Stimulated activated CD8-positive, alpha-beta memory T cell treated with anti-CD3 and anti-CD28 coated beads, Interleukin-7, amount 100 ng/mL, for 24 hours (primary cell): ENCODE measurements at regions not wholly inside any gene's neighbourhood (a gene's known extent, or its start where the extent isn't known, plus 50 kb on each side); places are given as distances from the start of the nearest gene placed in this dataset.

ENCODE experiments used
- DNase-seq: peaks from one replicate; pipeline ENCODE4 v3.0.0-alpha.2; 2020; ENCODE audit warnings: low read depth

DNA sequence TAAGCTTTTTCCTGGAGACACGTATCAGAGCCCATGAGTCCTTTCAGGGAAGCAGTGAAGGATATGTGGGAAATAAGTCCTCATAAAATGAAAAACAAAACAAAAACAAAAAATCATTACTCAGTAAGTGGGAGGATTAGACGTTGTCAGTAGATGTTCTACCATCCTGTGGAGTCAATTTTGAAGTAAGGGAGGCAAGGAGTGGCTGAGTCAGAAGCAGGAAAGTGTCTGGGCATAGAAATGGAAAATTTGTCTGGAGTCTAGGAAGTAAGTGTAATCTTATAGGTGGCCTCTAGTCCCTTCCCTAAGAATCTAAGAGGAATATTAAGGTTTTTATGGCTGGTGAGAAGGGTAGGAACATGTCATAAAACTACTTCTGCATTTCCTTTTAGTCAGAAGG, 339.8 kb upstream of the SEMA6D start:
- no peak for DNase-seq

DNA sequence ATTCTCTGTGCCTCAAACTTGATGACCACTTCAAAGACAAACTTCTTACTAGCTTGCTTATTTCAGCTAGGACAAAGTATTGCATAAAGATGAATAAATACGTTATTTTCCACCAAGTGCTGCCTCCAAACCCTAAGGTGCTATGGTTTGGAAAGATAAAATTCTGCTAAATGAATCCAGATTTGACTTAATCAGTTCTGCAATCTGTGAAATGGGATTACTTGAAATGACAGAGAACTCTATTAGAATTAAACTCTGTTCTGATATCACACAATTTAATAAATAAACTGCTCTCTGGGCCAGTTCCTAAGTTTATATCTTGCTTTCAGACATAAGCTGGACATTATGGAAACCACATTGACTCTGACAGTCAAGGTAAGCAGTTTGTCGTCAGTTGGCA, 338.8 kb upstream of the SEMA6D start:
- DNase-seq: no peak

DNA sequence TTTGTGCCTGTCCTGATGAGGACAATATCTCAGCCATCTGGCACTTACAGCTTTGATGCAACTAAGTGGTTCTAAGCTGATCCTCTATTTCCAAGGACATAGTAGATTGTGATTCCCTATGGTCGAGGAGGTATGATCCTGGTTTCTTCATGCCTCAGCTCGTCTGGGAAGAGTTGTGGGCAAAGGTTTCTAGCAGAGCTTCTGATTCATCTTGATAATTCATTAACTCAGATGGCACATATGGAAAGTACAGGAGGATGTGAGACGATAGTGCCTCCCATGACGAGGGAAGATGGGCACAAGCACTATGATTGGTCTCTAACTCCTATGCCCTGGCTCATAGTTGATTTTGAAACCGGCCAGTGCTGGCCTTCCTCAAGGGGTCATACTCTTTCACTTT, 334.2 kb upstream of the SEMA6D start:
- DNase-seq: no peak

DNA sequence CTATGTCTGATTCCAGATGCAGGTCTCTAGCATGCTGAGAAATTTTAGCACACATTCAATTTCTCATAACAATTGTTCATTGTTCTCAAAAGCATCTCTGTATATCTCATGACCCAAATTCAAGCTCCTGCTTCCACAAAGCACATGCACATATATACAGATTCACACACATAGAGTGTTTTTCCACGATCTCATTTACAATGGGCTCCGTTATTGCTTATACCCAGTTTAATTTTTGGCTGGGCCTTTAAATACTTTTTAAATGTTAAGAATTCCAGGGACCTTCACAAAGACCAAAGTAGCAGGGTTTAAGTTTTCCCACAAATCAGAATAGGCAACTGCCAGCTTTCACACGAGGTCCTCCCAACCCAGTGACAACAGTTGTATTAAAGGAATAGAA, 333.5 kb upstream of the SEMA6D start:
- DNase-seq: no peak

DNA sequence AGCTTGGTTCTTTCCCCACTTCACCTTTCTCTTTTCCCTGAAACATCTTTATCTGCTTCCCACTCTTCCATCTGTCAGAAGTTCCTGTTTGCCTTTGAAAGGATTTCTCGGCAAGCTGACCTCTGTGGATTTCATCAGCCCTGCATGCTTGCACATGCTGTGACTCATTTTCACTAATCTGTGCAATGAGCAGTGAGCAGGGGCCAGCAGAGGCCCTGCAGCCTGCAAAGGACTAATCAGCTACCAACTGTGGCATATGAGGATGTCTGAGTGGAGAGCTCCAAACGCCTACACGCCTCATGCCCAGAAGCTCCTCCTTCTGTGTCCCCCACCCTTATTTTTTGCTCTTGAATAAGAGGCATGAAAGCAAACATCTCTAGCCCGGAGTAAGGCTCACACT, 333.0 kb upstream of the SEMA6D start:
- no peak for DNase-seq

DNA sequence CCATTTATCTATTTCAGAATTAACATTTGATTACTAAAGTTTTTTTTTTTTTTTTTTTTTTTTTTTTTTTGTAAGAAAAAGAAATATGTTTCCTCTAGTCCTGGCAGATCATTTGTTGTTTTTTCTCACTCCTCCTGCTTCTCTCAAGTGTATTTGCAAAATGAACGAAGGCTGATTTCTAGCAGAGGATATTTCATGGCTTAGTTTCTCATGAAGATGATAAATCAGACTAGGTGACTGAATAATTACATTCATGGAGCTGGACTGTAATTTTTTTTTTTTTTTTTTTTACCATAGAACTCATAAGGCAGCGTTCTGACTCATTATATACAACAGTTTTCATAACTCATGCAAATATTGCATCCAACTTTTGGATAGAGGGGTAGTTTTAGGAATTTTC, 332.5 kb upstream of the SEMA6D start:
- DNase-seq: no peak

DNA sequence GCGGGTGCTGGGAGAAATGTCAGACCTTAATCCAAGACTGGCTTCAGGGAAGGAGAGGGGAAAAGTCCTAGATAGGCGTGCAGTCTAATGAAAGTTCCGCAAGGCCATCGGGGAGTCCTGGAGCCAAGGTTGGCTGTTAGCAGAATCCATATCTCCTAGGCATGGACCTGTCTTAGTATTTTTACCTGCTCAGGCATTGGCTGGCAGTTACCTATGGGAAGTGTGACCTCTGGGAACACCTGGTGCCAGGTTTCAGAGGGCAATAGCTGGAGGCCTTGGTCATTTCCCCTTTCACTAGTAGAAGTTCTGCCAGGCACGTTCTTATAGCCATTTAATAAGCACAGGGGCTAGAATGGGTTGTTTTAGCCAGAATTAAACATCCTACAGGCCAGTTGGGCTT, 330.8 kb upstream of the SEMA6D start:
- DNase-seq: no peak

DNA sequence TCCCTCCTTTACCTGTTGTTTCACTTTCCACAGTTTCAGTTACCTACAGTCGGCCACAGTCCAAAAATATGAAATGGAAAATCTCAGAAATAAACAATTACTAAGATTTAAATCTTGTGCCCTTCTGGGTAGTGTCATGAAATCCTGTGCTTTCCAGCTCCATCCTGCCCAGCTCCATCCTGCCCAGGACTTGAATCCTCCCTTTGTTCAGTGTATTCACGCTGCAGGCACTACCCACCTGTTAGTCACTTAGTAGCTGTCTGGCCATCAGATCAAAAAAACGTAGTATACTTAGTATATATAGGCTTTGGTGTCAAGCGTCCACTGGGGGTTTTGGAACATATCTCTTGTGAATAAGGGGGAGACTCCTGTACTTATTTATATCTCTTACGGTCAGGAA, 329.0 kb upstream of the SEMA6D start:
- DNase-seq: no peak

DNA sequence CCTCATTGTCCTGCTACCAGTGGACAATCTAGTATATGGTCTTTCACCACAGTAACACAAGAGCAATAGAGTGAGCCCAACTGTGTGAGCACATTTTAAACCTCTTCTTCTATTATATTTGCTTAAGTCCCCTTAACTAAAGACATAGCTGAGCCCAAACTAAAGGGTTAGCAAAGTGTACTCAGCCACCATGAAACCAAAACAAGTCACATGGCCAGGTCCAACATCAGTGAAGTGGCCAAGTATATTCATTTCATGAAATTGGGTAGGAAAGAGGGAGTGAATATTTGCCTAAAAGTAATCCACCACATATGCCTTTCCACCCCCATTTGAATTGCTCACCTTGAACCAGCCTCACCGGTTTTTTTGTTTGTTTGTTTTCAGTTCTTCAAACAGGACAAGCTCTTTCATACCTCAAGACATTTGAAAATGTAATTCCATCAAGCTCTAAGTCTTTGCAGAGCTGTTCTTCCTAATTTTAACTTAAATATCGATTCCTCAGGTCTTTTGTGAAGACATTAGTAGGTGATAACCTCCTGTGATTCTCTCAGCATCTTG, 327.0 kb upstream of the SEMA6D start:
- DNase-seq: no peak

DNA sequence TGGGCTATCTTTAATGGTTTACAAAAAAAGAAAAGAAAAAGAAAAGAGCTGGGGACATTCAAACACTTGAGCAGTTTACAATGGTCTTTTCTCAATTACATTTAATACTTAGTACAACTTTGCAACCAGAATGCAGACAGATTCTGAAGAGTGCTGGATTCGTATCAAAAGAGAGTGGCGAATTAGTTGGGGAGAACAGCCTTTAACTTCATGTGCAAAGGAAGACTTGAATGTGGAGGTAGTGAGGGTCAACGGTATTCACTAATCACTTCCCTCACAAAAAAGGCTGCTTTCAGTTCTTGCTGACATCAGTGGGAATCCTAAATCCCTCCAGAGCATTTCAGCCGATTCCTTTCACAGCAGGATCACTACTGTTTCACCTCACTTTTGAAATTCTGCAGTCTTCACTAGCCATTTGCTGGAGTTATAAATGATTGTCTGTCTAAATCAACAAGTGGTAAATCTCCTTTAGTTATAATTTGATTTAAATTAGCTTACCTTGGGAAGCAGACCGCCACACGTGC, 323.0 kb upstream of the SEMA6D start:
- no peak for DNase-seq

DNA sequence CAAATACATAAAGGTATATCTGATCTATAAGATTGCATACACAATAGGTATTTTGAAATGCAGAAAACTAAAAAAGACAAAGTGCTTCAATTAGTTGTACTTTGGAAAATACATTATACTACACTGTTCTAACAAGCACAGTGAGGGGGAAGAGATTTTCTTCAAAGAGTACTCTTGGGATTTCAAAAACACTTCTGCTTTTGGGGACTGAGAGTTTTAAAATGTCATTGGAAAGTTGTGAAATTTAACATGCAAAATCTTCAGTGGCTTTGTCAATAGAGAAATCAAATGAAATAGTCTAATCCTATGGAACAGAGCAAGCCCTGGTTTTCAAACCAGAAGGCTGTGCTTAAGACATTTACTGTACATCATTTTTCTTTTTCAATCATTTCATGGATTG, 322.2 kb upstream of the SEMA6D start:
- no peak for DNase-seq

DNA sequence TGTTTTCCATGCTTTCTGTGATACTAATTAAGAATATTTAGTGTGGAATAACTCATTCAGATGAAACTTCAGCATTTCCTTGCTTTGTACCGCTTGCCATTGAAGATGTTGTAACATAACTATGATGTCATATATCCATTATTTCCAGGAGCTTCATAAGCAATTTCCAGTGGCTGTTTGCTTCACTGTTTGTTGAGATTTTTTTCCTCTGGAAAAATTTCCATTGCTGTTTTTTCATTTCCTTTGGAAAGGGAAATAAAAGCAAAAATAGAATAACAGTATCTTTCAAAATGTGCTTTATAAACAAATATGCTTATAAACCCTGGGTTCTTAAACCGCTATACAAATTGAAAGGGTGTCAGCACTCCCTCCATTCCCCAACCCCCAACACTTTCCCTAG, 319.6 kb upstream of the SEMA6D start:
- no peak for DNase-seq

DNA sequence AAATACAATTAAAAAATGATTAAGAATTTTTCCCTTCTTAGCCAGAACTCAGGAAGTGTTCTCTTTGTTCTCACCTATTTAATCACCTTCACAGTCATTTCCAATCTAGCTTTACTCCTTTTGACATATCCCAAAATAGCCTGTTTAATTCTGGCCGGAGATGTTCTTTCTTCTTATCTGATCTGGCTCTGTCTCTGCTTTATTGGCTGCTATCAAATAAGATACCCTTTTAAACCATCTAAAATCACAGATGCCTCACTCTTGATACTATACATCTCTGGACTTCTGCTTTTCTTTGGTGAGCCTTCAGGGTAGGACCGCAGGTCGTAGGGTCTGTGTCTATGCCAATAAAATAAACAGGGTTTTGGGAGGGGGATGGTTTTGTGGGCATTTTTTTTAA, 319.2 kb upstream of the SEMA6D start:
- no peak for DNase-seq

DNA sequence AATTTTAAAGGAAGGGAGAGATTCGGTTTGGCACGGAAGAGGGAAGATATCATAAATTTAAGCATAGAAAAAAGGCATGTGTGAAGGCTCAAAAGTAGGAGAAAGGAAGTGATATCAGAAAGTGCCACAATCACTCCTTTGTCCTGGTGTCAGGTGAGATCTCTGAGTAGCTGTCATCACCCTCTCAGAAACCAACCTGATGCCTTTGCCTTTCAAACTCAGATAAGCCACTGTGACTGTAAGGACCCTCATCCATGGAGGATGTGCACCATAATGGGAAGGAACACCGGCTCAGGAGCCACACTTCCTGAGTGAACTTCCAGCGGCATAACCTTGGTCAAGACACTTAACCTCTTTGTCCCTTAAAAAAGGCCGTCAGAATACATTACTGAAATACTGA, 318.7 kb upstream of the SEMA6D start:
- no peak for DNase-seq

DNA sequence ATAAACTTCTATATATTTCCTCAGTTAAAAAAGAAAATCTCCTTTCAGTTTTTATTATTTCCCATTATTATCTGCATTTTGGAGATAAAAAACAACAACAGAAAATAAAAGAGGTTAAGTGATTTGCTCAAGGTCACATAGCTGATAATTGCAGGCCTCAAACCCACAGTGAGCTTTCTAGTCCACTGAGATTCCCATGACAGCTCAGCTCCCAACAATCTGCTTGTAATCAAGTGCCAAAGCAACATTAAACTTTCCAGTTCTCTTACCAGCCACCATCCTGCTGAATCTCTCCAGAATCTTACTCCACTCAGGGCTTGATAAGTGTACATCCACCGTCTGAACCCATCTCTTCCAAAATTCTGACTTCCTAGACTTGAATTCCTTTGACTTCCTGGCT, 318.2 kb upstream of the SEMA6D start:
- no peak for DNase-seq

DNA sequence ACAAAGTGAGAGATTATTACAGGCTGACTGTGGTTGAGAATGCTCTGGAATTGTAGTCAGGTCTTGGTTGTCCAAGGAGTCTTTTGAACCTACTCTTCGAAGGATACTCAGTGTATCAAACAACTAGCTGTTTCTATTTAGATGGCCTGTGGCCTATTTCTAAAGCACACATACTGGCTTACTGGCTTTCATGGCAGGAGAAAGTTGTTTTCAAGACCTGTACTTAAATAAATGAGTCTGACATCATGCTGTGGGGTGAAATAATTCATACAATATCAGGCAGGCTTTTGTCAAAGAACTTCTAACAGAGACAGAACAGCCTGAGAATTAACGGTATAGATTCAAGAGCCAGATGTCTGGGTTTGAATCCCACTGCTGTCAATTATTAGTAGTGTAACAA, 316.7 kb upstream of the SEMA6D start:
- DNase-seq: no peak

DNA sequence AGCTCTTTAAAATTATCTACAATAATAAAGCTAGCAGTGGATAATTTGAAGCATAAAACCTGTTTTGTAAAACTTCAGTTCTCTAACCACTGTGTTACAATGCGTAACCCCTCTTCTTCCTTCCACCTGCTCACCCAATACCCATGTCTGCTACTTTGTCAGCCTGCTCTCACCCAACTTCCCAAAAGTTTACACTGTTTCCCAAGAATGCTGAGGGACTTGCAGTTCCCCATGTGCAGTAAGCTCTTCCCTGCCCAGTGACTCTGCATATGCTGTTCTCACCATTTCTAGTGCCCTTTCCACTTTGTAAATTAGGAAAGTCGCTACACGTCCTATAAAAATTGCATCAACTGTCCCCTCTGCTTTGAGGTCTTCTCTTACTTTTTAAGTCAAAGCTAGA, 315.9 kb upstream of the SEMA6D start:
- no peak for DNase-seq

DNA sequence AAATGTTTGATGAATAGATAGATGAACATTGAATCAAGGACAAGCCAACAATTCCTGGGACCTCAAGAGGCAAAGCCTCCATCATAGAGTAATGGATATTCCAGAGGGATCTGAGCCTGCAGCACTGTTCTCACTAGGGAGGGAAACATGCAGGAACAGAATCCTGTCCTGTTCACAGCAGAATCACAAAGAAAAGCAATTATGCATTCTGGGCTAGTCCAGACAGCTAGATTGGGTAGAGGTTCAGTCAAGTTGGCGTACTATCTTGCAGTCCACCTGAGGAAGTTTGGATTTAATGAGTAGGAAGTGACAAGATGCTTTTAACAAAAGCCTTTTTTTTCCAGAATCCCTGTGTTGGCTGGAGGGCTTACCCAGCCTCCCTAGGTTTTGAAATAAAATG, 314.5 kb upstream of the SEMA6D start:
- no peak for DNase-seq

DNA sequence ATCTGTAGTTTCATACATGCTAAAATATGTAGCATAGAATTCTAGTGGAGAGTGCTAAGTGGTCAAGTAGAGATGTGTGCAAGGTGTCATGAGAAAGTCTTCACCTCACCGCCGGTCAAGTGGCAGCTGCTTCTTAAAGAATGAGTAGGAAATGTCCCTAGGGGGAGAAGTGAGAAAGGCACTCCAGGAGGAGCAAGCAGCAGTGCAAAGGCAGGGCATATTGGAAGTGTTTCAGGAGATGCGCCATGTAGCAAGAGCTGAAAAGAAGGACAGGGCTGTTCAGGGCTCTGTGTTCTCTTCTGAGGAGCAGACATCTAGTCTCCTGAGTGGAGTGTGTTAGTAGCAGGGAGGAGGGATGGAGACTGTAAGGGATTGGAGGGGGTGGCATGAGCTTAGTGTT, 312.4 kb upstream of the SEMA6D start:
- DNase-seq: no peak

DNA sequence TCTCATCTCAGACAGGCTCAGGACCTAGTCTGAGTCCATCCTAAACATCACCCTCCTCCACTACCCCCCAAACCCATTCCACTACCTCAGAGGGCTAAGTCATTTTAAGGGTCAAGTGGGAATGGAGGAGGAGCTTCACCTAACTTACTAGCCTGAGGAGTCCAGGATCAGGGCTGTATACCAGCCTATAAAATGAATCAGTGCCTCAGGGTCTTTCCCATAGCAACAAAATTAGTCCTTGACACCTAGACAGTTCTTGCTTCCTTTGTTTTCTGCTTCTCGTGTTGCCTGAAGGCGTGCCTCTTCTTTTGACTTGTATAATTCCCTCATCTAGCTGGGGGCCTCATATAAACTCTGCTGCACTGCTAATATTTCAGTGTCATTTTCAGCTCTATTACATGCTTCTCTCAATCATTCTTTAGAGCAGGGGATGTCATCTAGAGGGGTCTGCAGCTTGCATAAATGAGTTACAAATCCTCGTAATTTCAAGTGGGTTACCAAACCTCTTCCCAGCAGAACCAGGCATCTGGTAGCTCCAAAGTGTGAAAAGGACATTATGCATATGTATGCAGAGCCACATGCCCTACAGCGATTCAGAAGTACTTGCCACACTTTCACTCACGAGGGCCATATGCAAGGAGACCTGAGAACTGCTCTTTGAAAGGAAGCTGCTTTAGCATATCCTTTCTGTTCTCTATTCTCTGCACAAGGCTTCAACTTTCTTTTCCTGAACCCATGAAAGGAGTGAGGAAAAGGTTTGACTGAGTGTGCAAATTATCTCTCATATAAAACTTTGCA, 311.7 kb upstream of the SEMA6D start:
- no peak for DNase-seq

DNA sequence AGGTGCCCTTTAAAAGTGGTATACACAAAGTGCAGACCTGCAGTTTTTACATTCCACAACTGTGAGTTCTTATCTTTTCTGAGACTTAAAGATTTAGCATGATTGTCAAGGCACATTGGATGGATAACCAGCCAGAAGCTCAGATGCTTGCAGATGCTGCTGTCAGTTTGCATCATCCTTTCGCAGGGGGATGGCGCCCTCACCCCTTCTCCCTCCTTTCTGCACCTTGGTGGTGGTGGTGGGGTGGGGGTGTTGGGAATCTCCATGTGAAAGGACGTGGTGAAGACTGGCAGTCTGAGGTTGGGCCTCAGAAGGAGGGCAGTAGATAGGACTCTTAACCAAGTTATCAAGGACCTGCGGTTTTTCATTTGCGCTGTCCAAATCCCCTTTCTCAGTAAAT, 309.6 kb upstream of the SEMA6D start:
- no peak for DNase-seq

DNA sequence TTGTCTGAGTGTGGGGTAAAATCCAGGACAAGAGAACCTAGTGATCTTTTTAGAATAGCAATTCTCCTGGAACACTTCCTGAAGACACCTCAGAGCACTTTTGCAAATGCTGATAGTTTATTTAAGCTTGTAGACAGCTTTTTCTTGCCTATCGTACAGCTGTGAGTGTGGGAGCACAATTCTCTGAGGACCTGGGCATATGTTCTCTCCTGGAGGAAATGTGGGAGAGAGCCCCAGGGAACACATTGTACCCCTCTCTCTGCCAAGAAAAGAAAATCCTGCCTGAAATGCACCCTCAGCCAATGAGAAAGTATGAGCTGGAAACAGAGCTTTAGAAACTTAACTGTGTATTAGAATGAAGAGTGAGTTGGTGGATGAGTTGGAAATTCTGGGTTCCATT, 308.3 kb upstream of the SEMA6D start:
- no peak for DNase-seq

DNA sequence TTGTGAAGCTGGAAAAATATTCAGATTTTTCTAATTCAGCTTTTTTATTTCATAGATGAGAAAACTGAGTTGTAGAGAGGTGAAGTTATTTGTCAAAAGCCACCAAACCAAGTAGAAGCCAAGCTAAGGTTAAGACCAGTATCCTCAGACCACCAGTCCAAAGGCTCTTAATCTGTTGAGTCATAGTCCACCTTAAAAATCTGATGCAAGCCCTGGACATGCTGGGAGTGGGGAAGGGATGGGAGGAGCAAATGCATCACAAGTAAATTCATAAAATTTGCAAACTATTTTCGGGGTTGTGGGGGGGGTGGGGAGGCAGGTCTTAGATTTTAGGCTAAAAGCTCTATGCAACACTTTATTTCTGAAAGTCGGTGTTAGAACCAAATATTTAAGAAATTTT, 307.7 kb upstream of the SEMA6D start:
- DNase-seq: no peak

DNA sequence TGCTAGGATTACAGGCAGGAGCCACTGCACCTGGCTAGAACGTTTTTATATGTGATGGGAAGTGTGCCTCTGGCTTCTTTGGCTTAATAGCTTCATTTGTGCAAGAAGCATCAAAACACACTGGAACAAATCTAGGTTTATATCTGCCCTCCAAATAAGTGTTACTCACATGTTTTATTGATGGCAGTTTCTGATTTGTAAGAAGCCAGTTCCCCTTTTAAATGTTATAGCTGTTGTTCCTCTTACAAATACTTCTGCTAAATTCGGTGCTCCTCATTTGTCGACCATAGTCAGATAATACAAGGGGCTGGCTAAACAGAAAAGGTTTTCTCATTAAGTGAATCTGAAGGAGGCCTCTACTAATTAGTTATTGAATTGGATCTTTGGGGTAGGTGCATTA, 307.1 kb upstream of the SEMA6D start:
- no peak for DNase-seq
